NCI-H1694 treated with DMSO at 0.1 percent for 48 hours (cell line): ENCODE measurements at regions not wholly inside any gene's neighbourhood (a gene's known extent, or its start where the extent isn't known, plus 50 kb on each side); places are given as distances from the start of the nearest gene placed in this dataset.

Experiments
- DNase-seq: peaks from one replicate; lab custom pipeline; 2025; lab: John Stamatoyannopoulos, UW

DNA sequence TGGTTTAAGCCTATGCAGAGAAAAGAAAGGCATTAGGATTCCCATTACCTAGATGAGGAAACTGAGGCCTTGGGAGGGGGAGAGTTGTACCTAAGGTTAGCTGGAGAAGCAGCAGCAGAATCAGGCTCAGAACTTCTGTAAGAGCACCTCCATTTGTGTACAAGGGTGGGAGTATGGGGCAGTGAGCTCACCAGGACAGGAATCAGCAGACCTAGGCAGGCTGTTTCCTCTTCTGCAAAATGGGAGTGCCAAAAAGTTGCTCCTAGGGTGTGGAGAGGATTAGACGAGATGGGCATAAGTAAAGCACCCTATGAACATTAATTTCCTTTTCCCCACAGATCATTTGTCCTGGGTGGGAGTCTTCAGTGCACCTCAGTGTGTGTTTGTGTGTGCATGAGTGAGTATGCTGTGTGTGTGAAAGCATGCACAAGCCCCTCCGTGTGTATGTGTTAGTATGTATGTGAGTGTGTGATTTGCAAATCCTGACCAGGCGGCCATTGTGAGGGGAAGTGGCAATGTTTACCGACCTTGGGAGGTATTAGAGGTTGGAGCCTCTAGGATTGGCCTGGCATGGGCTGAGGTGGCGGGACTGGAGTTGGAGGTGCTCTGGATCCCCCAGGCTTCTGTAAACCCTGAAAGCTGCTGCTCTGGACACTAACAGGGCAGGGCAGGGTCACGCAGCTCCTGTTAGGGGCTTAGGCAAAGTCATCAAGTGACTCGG lies 78.8 kb downstream of the VEGFA start:
- no peak for DNase-seq

- peak; percentile 63 for DNase-seq
Measured at GRCh38 chr6:43847741-43848630, 78.0 kb downstream of the VEGFA start.

DNA sequence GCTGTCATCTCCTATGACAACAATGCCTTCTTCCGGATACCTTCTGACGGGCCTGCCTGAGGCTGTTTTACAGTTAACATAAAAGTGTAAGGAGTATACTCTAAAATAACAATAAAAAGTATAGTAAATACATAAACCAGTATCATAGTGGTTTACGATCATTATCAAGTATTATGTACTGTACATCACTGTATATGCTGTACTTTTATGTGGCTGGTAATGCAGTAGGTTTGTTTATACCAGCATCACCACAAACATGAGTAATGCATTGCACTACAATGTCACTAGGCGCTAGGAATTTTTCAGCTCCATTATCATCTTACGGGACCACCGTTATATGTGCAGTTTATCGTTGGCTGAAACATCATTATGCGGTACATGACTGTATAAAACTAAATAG lies 76.5 kb downstream of the VEGFA start:
- no peak for DNase-seq

GRCh38 chr6:43845646-43846045 lies 75.6 kb downstream of the VEGFA start:
- DNase-seq = no peak

GRCh38 chr6:43843669-43844171 lies 73.7 kb downstream of the VEGFA start:
- no peak for DNase-seq

DNA sequence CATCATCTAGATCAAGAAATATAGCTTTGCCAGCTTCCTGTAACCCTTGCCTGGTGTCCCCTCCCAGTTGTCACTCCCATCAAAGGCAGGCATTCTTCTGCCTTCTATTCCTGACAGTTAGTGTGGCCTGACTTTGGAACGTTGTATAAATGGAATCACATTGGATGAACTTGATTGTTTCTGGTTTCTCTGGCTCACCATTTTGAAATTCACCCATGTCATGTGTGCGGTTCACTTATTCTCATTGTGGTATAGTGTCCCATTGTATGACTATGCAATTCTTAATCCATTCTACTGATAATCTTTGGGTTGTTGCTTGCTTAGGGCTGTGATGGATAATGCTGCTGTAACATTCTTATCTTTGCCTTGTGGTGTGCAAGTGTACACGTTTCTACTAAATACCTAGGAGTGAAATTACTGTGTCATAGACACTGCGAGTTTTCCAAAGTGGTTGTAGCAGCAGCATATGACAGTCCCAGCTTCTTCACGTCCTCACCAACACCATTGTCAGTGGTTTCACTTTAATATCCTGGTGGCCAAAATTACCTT lies 73.2 kb downstream of the VEGFA start:
- DNase-seq = no peak

DNA sequence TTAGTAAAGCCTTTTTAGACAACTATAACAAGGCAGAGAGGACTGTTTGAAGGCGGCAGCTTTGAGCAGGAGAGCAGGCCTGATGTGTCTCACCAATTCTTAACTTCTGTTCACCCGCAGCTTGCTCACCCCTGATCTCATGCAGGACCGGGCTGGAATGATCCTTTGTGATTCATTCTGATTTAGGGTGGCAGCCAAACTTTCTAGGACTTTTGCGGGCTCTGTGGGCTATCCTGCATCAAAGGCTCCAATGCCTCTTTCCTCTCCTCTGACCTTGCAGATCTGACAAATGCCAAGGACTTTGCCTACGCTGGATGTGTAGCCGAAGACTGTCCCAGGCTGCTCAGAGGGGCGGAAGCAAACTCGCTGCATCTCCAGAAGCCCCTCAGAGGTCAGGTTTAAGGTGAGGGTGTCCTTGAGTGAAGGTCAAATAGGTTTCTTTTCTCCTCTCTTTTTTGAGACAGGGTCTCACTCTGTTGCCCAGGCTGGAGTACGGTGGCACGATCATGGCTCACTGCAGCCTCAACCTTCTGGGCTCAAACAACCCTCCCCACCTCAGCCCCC lies 72.3 kb downstream of the VEGFA start:
- DNase-seq = no peak

DNA sequence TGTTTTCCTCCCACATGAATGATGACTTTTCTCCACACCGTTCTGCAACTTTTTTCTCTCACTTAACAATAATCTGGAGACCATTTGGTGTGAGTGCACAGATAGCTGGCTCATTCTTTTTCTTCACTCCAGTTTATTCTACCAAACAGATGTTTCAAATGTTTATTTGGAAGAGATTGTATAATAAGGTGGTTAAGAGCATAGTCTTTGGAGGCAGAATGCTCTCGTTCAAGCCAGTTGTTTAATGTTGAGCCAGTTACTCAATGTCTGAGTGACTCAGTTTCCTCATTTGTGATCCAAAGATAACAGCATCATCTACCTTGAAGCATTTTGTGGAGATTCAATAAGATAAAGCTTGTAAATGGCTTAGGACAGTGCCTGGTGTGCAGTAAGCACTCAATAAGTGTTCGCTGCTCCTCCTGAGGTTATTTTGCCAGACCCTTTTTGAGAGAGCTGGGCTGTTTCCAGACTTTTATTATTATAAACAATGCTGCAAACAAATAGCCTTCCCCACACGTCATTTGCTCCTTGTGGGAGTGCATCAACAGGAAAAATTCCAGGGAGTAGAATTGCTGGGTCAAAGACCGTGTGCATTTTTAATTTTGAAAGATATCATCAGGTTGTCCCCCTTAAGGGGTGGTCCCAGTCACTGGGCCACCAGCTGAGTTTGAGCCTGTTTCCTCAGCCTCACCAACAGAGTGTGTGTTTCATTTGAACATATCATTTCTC lies 70.6 kb downstream of the VEGFA start:
- DNase-seq = no peak

DNA sequence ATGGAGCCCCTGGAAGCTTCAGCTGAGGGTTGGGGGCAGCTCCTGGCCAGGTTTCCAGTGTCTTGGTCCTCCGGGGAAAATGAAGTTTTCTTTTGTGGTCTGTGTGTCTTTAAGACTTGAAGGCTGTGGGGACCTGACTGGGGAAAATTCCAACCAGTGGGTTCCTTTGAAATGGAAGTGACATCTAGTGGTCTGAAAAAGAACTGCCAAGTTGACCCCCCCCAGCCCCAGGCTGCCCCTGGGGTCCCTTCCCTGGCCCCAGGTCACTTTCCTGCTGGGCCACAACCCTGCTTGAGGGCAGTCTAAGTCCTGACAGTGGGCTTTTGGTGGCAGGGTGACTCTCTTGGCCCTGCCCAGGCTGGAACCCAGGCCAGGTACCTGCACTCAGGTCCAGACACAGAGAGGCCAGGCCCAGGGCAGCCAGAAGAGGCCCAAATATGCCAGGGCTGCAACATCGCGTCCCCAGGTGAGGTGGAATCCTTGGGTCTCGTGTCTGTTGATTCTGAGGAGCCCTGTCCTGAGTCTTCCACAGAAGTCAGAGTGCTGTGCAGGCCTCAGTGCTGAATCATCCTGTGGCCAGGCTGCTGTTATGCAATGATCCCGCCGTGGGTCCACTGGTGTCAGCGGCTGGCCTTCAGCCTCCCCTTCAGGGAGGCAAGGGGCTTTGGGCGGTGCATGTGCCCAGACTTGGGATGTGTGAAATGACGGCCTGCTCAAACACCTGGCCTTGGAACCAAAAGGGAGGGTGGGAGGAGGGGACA lies 68.4 kb downstream of the VEGFA start:
- DNase-seq = no peak

GRCh38 chr6:43837507-43837906 lies 67.5 kb downstream of the VEGFA start:
- DNase-seq = no peak

DNA sequence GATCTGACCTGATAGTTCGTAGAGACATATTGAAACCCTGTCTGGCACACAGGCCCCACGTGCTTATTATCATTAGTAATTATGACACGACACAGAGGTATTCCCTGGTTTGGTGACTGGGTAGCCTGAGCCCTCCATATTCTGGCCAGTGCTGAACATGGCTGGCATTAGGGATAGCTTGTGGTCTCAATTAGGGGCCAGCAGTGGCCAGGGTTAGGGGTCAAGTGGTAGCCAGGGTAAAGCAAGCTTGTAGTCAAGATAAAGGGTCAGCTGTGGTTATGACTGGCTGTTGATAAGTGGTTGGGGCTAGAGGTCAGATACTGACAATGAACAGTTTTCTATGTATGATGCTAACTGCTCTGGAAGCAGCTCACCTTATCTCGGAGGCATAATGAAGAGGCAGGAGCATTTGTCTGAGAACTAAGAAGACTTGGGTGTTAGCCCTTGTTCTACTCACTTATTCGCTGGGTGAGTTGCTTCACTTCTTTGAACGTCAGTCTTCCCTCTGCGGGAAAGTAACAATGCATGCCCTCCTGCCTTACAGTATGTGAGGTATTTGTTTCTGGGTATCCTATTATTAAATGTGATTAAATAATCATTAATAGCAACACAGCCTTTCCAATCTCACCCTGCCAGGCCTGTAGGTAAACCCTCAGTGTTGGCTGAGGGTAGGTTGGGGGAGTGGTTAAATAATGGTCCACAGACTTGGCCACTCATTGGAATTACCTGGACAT lies 66.7 kb downstream of the VEGFA start:
- DNase-seq = no peak
